ENCODE measurements at regions not wholly inside any gene's neighbourhood (a gene's known extent, or its start where the extent isn't known, plus 50 kb on each side); places are given as distances from the start of the nearest gene placed in this dataset.
"Not testable (repeated sequence)": the region's sequence is repeated elsewhere in the genome, so short reads cannot be mapped to it uniquely, and the experiment has no call there.

DNA sequence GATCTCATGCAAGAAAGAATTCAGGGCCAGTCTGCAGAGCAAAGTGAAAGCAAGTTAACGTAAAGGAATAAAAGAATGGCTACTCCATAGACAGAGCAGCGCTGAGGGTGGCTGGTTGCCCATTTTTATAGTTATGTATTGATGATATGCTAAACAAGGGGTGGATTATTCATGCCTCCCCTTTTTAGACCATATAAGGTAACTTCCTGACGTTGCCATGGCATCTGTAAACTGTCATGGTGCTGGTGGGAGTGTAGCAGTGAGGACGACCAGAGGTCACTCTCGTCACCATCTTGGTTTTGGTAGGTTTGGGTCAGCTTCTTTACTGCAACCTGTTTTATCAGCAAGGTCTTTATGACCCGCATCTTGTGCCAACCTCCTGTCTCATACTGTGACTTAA lies 76.5 kb upstream of the VRK1 start:
- TF ChIP-seq, protein P1, sequence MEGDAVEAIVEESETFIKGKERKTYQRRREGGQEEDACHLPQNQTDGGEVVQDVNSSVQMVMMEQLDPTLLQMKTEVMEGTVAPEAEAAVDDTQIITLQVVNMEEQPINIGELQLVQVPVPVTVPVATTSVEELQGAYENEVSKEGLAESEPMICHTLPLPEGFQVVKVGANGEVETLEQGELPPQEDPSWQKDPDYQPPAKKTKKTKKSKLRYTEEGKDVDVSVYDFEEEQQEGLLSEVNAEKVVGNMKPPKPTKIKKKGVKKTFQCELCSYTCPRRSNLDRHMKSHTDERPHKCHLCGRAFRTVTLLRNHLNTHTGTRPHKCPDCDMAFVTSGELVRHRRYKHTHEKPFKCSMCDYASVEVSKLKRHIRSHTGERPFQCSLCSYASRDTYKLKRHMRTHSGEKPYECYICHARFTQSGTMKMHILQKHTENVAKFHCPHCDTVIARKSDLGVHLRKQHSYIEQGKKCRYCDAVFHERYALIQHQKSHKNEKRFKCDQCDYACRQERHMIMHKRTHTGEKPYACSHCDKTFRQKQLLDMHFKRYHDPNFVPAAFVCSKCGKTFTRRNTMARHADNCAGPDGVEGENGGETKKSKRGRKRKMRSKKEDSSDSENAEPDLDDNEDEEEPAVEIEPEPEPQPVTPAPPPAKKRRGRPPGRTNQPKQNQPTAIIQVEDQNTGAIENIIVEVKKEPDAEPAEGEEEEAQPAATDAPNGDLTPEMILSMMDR (conservative IDR thresholded peaks at IDR 0.05; ENCODE audit: low read length): not testable (repeated sequence)
- TF ChIP-seq EZH2phosphoT487 (IDR thresholded peaks at IDR 0.05; ENCODE audit: borderline replicate concordance): not testable (repeated sequence)
